Vagina (tissue), 2 donors: ENCODE measurements at regions not wholly inside any gene's neighbourhood (a gene's known extent, or its start where the extent isn't known, plus 50 kb on each side); places are given as distances from the start of the nearest gene placed in this dataset.

ENCODE experiments used
- POLR2A ChIP-seq, 2 donors: fragments of 450-650 bp; IDR thresholded peaks; one replicate each; pipeline ENCODE4 v1.6.1; 2017; ENCODE audit warnings: antibody characterized with exemption in 2 of 2, mild to moderate bottlenecking in 2 of 2, moderate library complexity in 2 of 2
- POLR2AphosphoS5 ChIP-seq, 2 donors: sonication (generic); formaldehyde crosslinking; IDR thresholded peaks; one replicate each; pipeline ENCODE4 v1.9.0; 2017; ENCODE audit warnings: antibody characterized with exemption in 2 of 2, mild to moderate bottlenecking in 2 of 2, low read depth in 1 of 2; ENCODE audit not compliant: insufficient read depth in 1 of 2
- TF ChIP-seq, protein P1 (sequence below), 3 experiments: fragments of 450-650 bp in 2 of 3; fragments of 200-600 bp in 1 of 3; sonication (generic) in 1 of 3; IDR thresholded peaks; one replicate each; pipeline ENCODE4 v1.5.1; 2017 to 2019; ENCODE audit warnings: antibody characterized with exemption in 3 of 3, mild to moderate bottlenecking in 2 of 3, moderate library complexity in 2 of 3

DNA sequence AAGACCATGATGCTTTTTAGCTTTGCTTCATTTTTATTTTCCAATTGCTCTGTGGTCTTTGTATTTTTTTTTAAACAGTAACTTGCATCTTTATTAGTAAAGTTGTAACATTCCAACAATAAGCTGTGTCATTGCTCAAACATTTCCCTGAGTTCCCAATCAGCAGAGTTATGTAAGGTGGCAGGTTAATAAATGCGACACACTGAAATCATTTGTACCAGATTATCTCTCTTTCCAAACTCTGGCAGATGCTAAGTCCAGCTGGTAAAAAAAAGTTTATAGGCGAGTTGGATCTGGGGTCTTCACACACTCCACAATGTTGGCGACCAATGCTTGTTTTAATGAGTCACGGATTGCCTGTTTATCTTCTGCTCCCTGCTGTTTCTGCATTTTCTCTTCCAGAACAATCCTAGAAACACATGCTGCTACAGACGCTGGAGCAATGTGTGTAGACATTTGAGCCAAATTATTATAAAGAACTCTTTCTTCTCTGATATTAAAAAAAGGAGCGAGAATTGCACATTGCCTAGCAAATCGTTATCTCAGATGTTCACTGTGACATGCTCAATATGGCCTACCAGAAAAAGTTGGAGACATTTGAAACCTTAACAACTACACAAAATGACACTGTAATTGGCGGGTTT is 113.6 kb upstream of the IFNGR1 start:
- TF ChIP-seq, protein P1, sequence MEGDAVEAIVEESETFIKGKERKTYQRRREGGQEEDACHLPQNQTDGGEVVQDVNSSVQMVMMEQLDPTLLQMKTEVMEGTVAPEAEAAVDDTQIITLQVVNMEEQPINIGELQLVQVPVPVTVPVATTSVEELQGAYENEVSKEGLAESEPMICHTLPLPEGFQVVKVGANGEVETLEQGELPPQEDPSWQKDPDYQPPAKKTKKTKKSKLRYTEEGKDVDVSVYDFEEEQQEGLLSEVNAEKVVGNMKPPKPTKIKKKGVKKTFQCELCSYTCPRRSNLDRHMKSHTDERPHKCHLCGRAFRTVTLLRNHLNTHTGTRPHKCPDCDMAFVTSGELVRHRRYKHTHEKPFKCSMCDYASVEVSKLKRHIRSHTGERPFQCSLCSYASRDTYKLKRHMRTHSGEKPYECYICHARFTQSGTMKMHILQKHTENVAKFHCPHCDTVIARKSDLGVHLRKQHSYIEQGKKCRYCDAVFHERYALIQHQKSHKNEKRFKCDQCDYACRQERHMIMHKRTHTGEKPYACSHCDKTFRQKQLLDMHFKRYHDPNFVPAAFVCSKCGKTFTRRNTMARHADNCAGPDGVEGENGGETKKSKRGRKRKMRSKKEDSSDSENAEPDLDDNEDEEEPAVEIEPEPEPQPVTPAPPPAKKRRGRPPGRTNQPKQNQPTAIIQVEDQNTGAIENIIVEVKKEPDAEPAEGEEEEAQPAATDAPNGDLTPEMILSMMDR (IDR thresholded peaks at IDR 0.05) = no peak
- TF ChIP-seq POLR2AphosphoS5 (IDR thresholded peaks at IDR 0.05; ENCODE audit: insufficient read depth in 1 of 2, low read depth in 1 of 2) (no peak), POLR2A (IDR thresholded peaks at IDR 0.05) (no peak)
